Astrocyte (in vitro differentiated cells and primary cell): ENCODE measurements at regions not wholly inside any gene's neighbourhood (a gene's known extent, or its start where the extent isn't known, plus 50 kb on each side); places are given as distances from the start of the nearest gene placed in this dataset.

Experiments used
- EZH2 ChIP-seq: IDR thresholded peaks from 2 replicates; pipeline ENCODE4 v1.6.1; 2012; ENCODE audit warnings: mild to moderate bottlenecking, low read length, inconsistent platforms; ENCODE audit not compliant: insufficient read depth
- TF ChIP-seq, protein P1 (sequence below): IDR thresholded peaks from 2 replicates; pipeline ENCODE4 v1.5.1; 2011; ENCODE audit warnings: low read depth, mild to moderate bottlenecking, inconsistent platforms, low read length, moderate library complexity; ENCODE audit not compliant: insufficient read depth

DNA sequence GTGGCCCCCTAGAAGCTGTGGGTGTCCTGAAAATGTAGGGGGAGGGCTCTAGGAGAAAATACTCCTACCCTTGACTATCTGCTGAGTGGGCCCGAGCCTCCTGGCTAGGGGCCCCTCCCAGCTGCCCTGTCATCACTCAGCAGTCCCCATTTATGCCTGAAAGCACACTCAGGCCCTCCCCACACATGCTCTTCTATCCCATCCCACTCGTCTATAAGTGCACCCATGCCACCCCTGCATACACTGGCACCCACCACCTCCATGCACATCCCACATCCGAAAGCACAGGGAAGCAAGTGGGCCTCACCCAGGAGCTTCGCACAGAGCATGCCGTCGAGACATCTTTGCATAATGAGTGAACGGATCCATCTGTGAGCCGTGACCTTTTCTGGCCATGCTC lies 80.4 kb upstream of the POU3F1 start:
- TF ChIP-seq, protein P1, sequence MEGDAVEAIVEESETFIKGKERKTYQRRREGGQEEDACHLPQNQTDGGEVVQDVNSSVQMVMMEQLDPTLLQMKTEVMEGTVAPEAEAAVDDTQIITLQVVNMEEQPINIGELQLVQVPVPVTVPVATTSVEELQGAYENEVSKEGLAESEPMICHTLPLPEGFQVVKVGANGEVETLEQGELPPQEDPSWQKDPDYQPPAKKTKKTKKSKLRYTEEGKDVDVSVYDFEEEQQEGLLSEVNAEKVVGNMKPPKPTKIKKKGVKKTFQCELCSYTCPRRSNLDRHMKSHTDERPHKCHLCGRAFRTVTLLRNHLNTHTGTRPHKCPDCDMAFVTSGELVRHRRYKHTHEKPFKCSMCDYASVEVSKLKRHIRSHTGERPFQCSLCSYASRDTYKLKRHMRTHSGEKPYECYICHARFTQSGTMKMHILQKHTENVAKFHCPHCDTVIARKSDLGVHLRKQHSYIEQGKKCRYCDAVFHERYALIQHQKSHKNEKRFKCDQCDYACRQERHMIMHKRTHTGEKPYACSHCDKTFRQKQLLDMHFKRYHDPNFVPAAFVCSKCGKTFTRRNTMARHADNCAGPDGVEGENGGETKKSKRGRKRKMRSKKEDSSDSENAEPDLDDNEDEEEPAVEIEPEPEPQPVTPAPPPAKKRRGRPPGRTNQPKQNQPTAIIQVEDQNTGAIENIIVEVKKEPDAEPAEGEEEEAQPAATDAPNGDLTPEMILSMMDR, result no peak
- TF ChIP-seq EZH2, result no peak
